Endodermal cell (in vitro differentiated cells): ENCODE measurements at regions not wholly inside any gene's neighbourhood (a gene's known extent, or its start where the extent isn't known, plus 50 kb on each side); places are given as distances from the start of the nearest gene placed in this dataset.

Experiments
- DNase-seq: peaks from one replicate; pipeline ENCODE4 v3.0.0-alpha.2; 2017
- H3K27ac ChIP-seq: 2 replicates; pipeline ENCODE4 v1.5.1; 2013; ENCODE audit warnings: mild to moderate bottlenecking, low read depth, low read length, moderate library complexity
- H3K27me3 ChIP-seq: 2 replicates; pipeline ENCODE4 v1.6.1; 2013; ENCODE audit warnings: mild to moderate bottlenecking, low read length, moderate library complexity; ENCODE audit not compliant: insufficient read depth, control insufficient read depth, poor library complexity, severe bottlenecking
- H3K36me3 ChIP-seq: 2 replicates; pipeline ENCODE4 v1.7.0; 2013; ENCODE audit warnings: mild to moderate bottlenecking, low read length, moderate library complexity; ENCODE audit not compliant: control insufficient read depth, insufficient read depth
- H3K4me1 ChIP-seq: one replicate; pipeline ENCODE4 v1.7.0; 2013; ENCODE audit warnings: low read length; ENCODE audit not compliant: control insufficient read depth, insufficient read depth
- H3K4me3 ChIP-seq: 2 replicates; pipeline ENCODE4 v1.5.1; 2013; ENCODE audit warnings: mild to moderate bottlenecking, low read length, moderate library complexity
- H3K9ac ChIP-seq: 2 replicates; pipeline ENCODE4 v1.6.1; 2013; ENCODE audit warnings: mild to moderate bottlenecking, low read length, moderate library complexity; ENCODE audit not compliant: poor library complexity, severe bottlenecking; ENCODE audit errors: extremely low read depth
- H3K9me3 ChIP-seq: 2 replicates; pipeline ENCODE4 v1.6.1; 2013; ENCODE audit warnings: mild to moderate bottlenecking, low read length, moderate library complexity; ENCODE audit not compliant: control insufficient read depth
- H3K27ac Mint-ChIP-seq: 2 replicates; pipeline ENCODE4 v1.8.0; 2020; ENCODE audit warnings: mixed read lengths
- H3K27me3 Mint-ChIP-seq: 2 replicates; pipeline ENCODE4 v1.8.0; 2021; ENCODE audit warnings: mild to moderate bottlenecking, mixed read lengths; ENCODE audit not compliant: insufficient read depth
- H3K36me3 Mint-ChIP-seq: 2 replicates; pipeline ENCODE4 v1.8.0; 2020; ENCODE audit warnings: low read depth, mixed read lengths
- H3K4me1 Mint-ChIP-seq: 2 replicates; pipeline ENCODE4 v1.8.0; 2020; ENCODE audit warnings: mixed read lengths
- H3K4me3 Mint-ChIP-seq: 2 replicates; pipeline ENCODE4 v1.8.0; 2020; ENCODE audit warnings: mild to moderate bottlenecking, moderate library complexity, mixed read lengths
- H3K9me3 Mint-ChIP-seq: 2 replicates; pipeline ENCODE4 v1.8.0; 2020; ENCODE audit warnings: mild to moderate bottlenecking, mixed read lengths
- CTCF ChIP-seq: fragments of 200-600 bp; sonication (generic); conservative IDR thresholded peaks from 2 replicates; pipeline ENCODE4 v1.5.0; 2021; ENCODE audit warnings: antibody characterized with exemption, mild to moderate bottlenecking
- WGBS, 2 experiments: methylation state at CpG; one replicate each; pipeline versions ENCODE4 v1.1.5 to v1.1.7; 2013; ENCODE audit warnings: missing lambda C conversion rate in 2 of 2, mixed read lengths in 1 of 2; ENCODE audit not compliant: insufficient coverage in 1 of 2, insufficient read length in 1 of 2; 5-methylcytosine and 5-hydroxymethylcytosine counted together

GRCh38 chr10:58101682-58102081 lies 166.0 kb downstream of the IPMK start:
- H3K4me1 ChIP-seq: peaks cover 6% of the 10 kb centered on the region
- peak overlapping the region; percentile 56 for H3K4me3 ChIP-seq
- H3K9me3 Mint-ChIP-seq: peaks cover 20% of the 10 kb centered on the region
- no peak overlapping the region for H3K27ac Mint-ChIP-seq
- no peaks in the 10 kb centered on the region for H3K27me3 ChIP-seq
- H3K36me3 ChIP-seq: no peaks in the 10 kb centered on the region
- no peaks in the 10 kb centered on the region for H3K4me1 Mint-ChIP-seq
- no peak for DNase-seq
- TF ChIP-seq CTCF: no peak
- H3K9me3 ChIP-seq: peaks cover 24% of the 10 kb centered on the region
- H3K36me3 Mint-ChIP-seq: peaks cover 8% of the 10 kb centered on the region
- H3K9ac ChIP-seq: no peak overlapping the region
- H3K4me3 Mint-ChIP-seq: no peak overlapping the region
- H3K27me3 Mint-ChIP-seq: no peaks in the 10 kb centered on the region
- 85 to 100% methylated on average over 1 of the region's 1 CpG for WGBS, 2 experiments
- no peak overlapping the region for H3K27ac ChIP-seq

GRCh38 chr10:58094985-58095718 lies 172.5 kb downstream of the IPMK start:
- Mint-ChIP-seq H3K4me1 (no peaks in the 10 kb centered on the region), H3K4me3 (no peak overlapping the region), H3K27me3 (no peaks in the 10 kb centered on the region), H3K36me3 (no peaks in the 10 kb centered on the region), H3K9me3 (peaks cover 11% of the 10 kb centered on the region), H3K27ac (no peak overlapping the region)
- H3K36me3 ChIP-seq: no peaks in the 10 kb centered on the region
- no peak for TF ChIP-seq CTCF
- peaks cover 4% of the 10 kb centered on the region for H3K9me3 ChIP-seq
- no peaks in the 10 kb centered on the region for H3K4me1 ChIP-seq
- H3K27me3 ChIP-seq: no peaks in the 10 kb centered on the region
- 71 to 77% methylated on average over 5 to 8 of the region's 8 CpGs for WGBS, 2 experiments
- H3K27ac ChIP-seq: no peak overlapping the region
- no peak for DNase-seq
- no peak overlapping the region for H3K9ac ChIP-seq
- no peak overlapping the region for H3K4me3 ChIP-seq

GRCh38 chr10:58091886-58092285 lies 175.8 kb downstream of the IPMK start:
- H3K9ac ChIP-seq: no peak overlapping the region
- Mint-ChIP-seq H3K27ac (no peak overlapping the region), H3K4me3 (no peak overlapping the region), H3K9me3 (peaks cover 9% of the 10 kb centered on the region), H3K4me1 (peaks cover 1% of the 10 kb centered on the region), H3K27me3 (no peaks in the 10 kb centered on the region), H3K36me3 (no peaks in the 10 kb centered on the region)
- no peak overlapping the region for H3K4me3 ChIP-seq
- 98 to 100% methylated on average over 2 to 3 of the region's 3 CpGs for WGBS, 2 experiments
- no peak for TF ChIP-seq CTCF
- no peak for DNase-seq
- H3K27me3 ChIP-seq: no peaks in the 10 kb centered on the region
- no peak overlapping the region for H3K27ac ChIP-seq
- H3K36me3 ChIP-seq: no peaks in the 10 kb centered on the region
- no peaks in the 10 kb centered on the region for H3K4me1 ChIP-seq
- H3K9me3 ChIP-seq: no peaks in the 10 kb centered on the region
